T1000 (cell line): ENCODE measurements at regions not wholly inside any gene's neighbourhood (a gene's known extent, or its start where the extent isn't known, plus 50 kb on each side); places are given as distances from the start of the nearest gene placed in this dataset.

Experiments used
- DNase-seq: peaks from one replicate; lab custom pipeline; 2025; ENCODE audit warnings: mixed read lengths; lab: John Stamatoyannopoulos, UW

GRCh38 chr16:49127103-49127502 is 154.5 kb downstream of the CBLN1 start:
- no peak for DNase-seq

- DNase-seq: no peak
Observed at GRCh38 chr16:49121636-49122035, 160.0 kb downstream of the CBLN1 start.

- no peak for DNase-seq
Observed at GRCh38 chr16:49120631-49121030, 161.0 kb downstream of the CBLN1 start.

- DNase-seq: no peak
Observed at GRCh38 chr16:49116873-49117272, 164.8 kb downstream of the CBLN1 start.

- no peak for DNase-seq
Observed at GRCh38 chr16:49115956-49116355, 165.7 kb downstream of the CBLN1 start.

- no peak for DNase-seq
Observed at GRCh38 chr16:49112754-49113153, 168.9 kb downstream of the CBLN1 start.

GRCh38 chr16:49111351-49111750 is 170.3 kb downstream of the CBLN1 start:
- no peak for DNase-seq

- DNase-seq: no peak
Observed at GRCh38 chr16:49108611-49109010, 173.0 kb downstream of the CBLN1 start.

- no peak for DNase-seq
Observed at GRCh38 chr16:49103298-49103697, 178.3 kb downstream of the CBLN1 start.

GRCh38 chr16:49101997-49102396 is 179.6 kb downstream of the CBLN1 start:
- no peak for DNase-seq

GRCh38 chr16:49100366-49100765 is 181.3 kb downstream of the CBLN1 start:
- no peak for DNase-seq

- no peak for DNase-seq
Observed at GRCh38 chr16:49097964-49098363, 183.7 kb downstream of the CBLN1 start.

GRCh38 chr16:49096176-49096945 is 185.3 kb downstream of the CBLN1 start:
- no peak for DNase-seq

GRCh38 chr16:49095539-49095938 is 186.1 kb downstream of the CBLN1 start:
- no peak for DNase-seq

GRCh38 chr16:49094471-49094870 is 187.2 kb downstream of the CBLN1 start:
- DNase-seq: no peak

GRCh38 chr16:49093939-49094338 is 187.7 kb downstream of the CBLN1 start:
- DNase-seq: no peak

- no peak for DNase-seq
Observed at GRCh38 chr16:49092704-49093103, 188.9 kb downstream of the CBLN1 start.

GRCh38 chr16:49089533-49089932 is 192.1 kb downstream of the CBLN1 start:
- no peak for DNase-seq

- no peak for DNase-seq
Observed at GRCh38 chr16:49089039-49089438, 192.6 kb downstream of the CBLN1 start.

- no peak for DNase-seq
Observed at GRCh38 chr16:49085686-49086085, 196.0 kb downstream of the CBLN1 start.

GRCh38 chr16:49084628-49085390 is 196.8 kb downstream of the CBLN1 start:
- DNase-seq: no peak

- DNase-seq: no peak
Observed at GRCh38 chr16:49081554-49081953, 200.1 kb downstream of the CBLN1 start.

- DNase-seq: no peak
Observed at GRCh38 chr16:49081086-49081485, 200.6 kb downstream of the CBLN1 start.
